ENCODE measurements at regions not wholly inside any gene's neighbourhood (a gene's known extent, or its start where the extent isn't known, plus 50 kb on each side); places are given as distances from the start of the nearest gene placed in this dataset.
A peak's percentile ranks its signal among the peaks of the same experiment; 100 is the strongest.

- Mint-ChIP-seq H3K27ac (no peak overlapping the region), H3K4me1 (peaks cover 4% of the 10 kb centered on the region), H3K4me3 (no peak overlapping the region; the same call in 2 of the 3 replicates), H3K27me3 (ENCODE audit: insufficient read depth, low read depth, poor library complexity) (peaks cover 2% of the 10 kb centered on the region), H3K36me3 (ENCODE audit: low read depth) (peaks cover 12% of the 10 kb centered on the region), H3K9me3 (peaks cover 17% of the 10 kb centered on the region)
- no peaks in the 10 kb centered on the region for H4K20me1 ChIP-seq (replicated peaks; ENCODE audit: insufficient read depth)
- H3K27ac ChIP-seq (ENCODE audit: low read depth), result no peak overlapping the region
- no peaks in the 10 kb centered on the region for H3F3A ChIP-seq (replicated peaks; ENCODE audit: low read depth)
- no peaks in the 10 kb centered on the region for H3K79me2 ChIP-seq (replicated peaks; ENCODE audit: insufficient read depth)
- H3K9me2 ChIP-seq (ENCODE audit: insufficient read depth), result peaks cover 20% of the 10 kb centered on the region; the same call in 1 of the 2 replicates
- H3K4me3 ChIP-seq, result no peak overlapping the region
- H3K4me2 ChIP-seq, result 0 out of 2 replicates have a peak overlapping the region, but pooled peaks have one; percentile 12
- DNase-seq (ENCODE audit: low spot score) (peak; percentile 49), ATAC-seq (peak; percentile 36; the same call in 1 of the 3 replicates)
- H3K27me3 ChIP-seq (ENCODE audit: insufficient read depth), result no peaks in the 10 kb centered on the region
- H2AFZ ChIP-seq, result no peak overlapping the region
- H3K4me1 ChIP-seq (ENCODE audit: insufficient read depth), result 0 out of 2 replicates have a peak, but pooled peaks cover 5% of the 10 kb centered on the region
- TF ChIP-seq REST (IDR thresholded peaks at IDR 0.05; ENCODE audit: unreplicated experiment) (no peak), ZNF331 (CRISPR knock-in tag; IDR thresholded peaks at IDR 0.05; ENCODE audit: low read depth) (no peak), JUNB (IDR thresholded peaks at IDR 0.05; ENCODE audit: unreplicated experiment) (no peak), ETS1 (IDR thresholded peaks at IDR 0.05) (no peak), EZH2 (IDR thresholded peaks at IDR 0.05; ENCODE audit: low read depth, unreplicated experiment) (no peak), ZNF462 (CRISPR knock-in tag; IDR thresholded peaks at IDR 0.05) (no peak), STAT1 (IDR thresholded peaks at IDR 0.05; ENCODE audit: unreplicated experiment) (no peak), ZNF114 (CRISPR knock-in tag; IDR thresholded peaks at IDR 0.05) (no peak), EZH2phosphoT487 (IDR thresholded peaks at IDR 0.05; ENCODE audit: unreplicated experiment) (no peak), CREB1 (CRISPR knock-in tag; IDR thresholded peaks at IDR 0.05; ENCODE audit: low read depth) (no peak), CTCF (conservative IDR thresholded peaks at IDR 0.05; ENCODE audit: low read depth in 2 of 2) (no peak), POLR2AphosphoS5 (IDR thresholded peaks at IDR 0.05; ENCODE audit: low read depth) (no peak), NANOG (IDR thresholded peaks at IDR 0.05; ENCODE audit: borderline replicate concordance) (no peak)
- H3K36me3 ChIP-seq (ENCODE audit: insufficient read depth), result peaks cover 4% of the 10 kb centered on the region; the same call in 1 of the 2 replicates
These were observed 546.0 kb upstream of the CFAP20DC start for GRCh38 chr3:59595830-59596229.
